IPS-20b (cell line): ENCODE measurements at regions not wholly inside any gene's neighbourhood (a gene's known extent, or its start where the extent isn't known, plus 50 kb on each side); places are given as distances from the start of the nearest gene placed in this dataset.
"Not testable (repeated sequence)": the region's sequence is repeated elsewhere in the genome, so short reads cannot be mapped to it uniquely, and the experiment has no call there.

Experiments used
- H3K27ac ChIP-seq: one replicate; pipeline ENCODE4 v1.5.1; 2013; ENCODE audit warnings: low read length
- H3K27me3 ChIP-seq: 2 replicates; pipeline ENCODE4 v1.6.1; 2013; ENCODE audit warnings: mild to moderate bottlenecking, low read length, inconsistent platforms; ENCODE audit not compliant: insufficient read depth
- H3K36me3 ChIP-seq: 2 replicates; pipeline ENCODE4 v1.6.1; 2013; ENCODE audit warnings: low read depth, mild to moderate bottlenecking, inconsistent platforms, low read length, moderate library complexity; ENCODE audit not compliant: insufficient read depth
- H3K4me1 ChIP-seq: 2 replicates; pipeline ENCODE4 v1.6.1; 2013; ENCODE audit warnings: mild to moderate bottlenecking, control low read depth, inconsistent platforms, low read length, moderate library complexity; ENCODE audit not compliant: insufficient read depth
- H3K4me3 ChIP-seq: 2 replicates; pipeline ENCODE4 v1.5.1; 2013; ENCODE audit warnings: mild to moderate bottlenecking, low read length, inconsistent platforms
- H3K9ac ChIP-seq: 2 replicates; pipeline ENCODE4 v1.6.1; 2013; ENCODE audit warnings: low read depth, mild to moderate bottlenecking, inconsistent platforms, low read length, moderate library complexity
- H3K9me3 ChIP-seq: 2 replicates; pipeline ENCODE4 v1.6.1; 2013; ENCODE audit warnings: mild to moderate bottlenecking, low read depth, low read length, inconsistent platforms; ENCODE audit not compliant: insufficient read depth

DNA sequence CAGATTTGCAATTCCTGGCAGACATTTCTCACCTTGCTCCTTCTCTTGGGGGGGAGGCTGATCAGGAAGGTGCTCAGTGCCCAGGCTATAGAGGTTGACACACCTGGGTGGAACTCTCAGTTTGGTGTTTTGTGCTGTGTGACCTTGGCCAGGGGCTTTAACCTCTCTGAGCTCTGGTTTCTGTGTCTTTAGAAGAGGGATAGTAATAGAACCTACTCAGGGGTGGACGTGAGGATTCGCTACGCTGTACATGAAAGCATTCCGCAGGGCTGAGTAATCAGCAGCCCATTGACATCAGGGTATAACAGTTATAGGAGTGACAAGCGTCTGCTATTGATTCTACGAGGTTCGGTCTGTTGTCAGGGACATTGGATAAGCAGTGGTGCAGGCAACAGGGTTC is 98.1 kb downstream of the PHETA1 start:
- H3K4me3 ChIP-seq = no peak overlapping the region
- no peaks in the 10 kb centered on the region for H3K4me1 ChIP-seq
- H3K36me3 ChIP-seq = no peaks in the 10 kb centered on the region

DNA sequence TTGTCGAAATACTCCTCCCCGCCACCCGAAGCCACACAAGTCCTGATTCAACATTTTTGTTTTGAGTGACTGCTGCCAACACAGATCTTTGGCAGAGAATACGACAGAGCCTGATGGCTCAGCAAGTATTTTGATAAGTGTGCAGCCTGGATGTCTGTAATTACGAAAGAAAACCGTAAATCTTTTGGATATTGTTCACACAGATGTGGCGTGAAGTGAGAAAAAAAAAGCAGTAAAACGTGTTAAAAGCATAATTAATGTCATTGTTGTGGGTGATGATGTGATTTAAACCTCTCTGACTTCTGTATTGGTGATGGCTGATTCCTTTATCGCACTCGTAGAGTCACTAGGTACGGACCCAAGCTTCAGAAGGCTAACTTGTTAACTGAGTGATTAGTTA is 98.7 kb downstream of the PHETA1 start:
- H3K36me3 ChIP-seq = no peaks in the 10 kb centered on the region
- no peak overlapping the region for H3K4me3 ChIP-seq
- H3K9ac ChIP-seq = no peak overlapping the region
- no peaks in the 10 kb centered on the region for H3K4me1 ChIP-seq
- H3K27ac ChIP-seq = no peak overlapping the region
- no peaks in the 10 kb centered on the region for H3K9me3 ChIP-seq
- H3K27me3 ChIP-seq = no peaks in the 10 kb centered on the region

More for the DNA sequence above, 98.1 kb downstream of the PHETA1 start:
- Histone ChIP-seq H3K9ac (no peak overlapping the region), H3K27ac (no peak overlapping the region), H3K9me3 (no peaks in the 10 kb centered on the region), H3K27me3 (no peaks in the 10 kb centered on the region)

DNA sequence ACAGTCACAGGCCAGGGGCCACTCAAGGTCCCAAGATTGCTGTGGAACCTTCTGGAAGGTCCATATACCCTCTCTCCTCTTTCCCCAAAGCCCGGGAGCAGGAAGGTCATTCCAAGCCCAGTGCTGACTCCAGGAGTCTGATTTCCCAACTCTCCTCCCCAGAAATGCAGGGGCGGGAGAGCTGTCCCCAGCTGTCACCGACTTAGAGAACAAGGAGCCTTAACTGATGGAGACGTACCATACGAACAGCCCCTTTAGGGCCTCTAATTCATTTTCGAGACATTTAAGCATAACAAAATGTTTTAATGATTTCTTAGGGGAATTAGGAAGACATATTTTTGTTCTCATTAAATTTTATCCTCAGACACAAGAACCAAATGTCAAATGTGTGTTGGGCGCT is 99.2 kb downstream of the PHETA1 start:
- H3K4me1 ChIP-seq = no peaks in the 10 kb centered on the region
- H3K27ac ChIP-seq = no peak overlapping the region
- no peaks in the 10 kb centered on the region for H3K27me3 ChIP-seq
- H3K9me3 ChIP-seq = no peaks in the 10 kb centered on the region
- no peak overlapping the region for H3K4me3 ChIP-seq
- no peak overlapping the region for H3K9ac ChIP-seq
- H3K36me3 ChIP-seq = no peaks in the 10 kb centered on the region

DNA sequence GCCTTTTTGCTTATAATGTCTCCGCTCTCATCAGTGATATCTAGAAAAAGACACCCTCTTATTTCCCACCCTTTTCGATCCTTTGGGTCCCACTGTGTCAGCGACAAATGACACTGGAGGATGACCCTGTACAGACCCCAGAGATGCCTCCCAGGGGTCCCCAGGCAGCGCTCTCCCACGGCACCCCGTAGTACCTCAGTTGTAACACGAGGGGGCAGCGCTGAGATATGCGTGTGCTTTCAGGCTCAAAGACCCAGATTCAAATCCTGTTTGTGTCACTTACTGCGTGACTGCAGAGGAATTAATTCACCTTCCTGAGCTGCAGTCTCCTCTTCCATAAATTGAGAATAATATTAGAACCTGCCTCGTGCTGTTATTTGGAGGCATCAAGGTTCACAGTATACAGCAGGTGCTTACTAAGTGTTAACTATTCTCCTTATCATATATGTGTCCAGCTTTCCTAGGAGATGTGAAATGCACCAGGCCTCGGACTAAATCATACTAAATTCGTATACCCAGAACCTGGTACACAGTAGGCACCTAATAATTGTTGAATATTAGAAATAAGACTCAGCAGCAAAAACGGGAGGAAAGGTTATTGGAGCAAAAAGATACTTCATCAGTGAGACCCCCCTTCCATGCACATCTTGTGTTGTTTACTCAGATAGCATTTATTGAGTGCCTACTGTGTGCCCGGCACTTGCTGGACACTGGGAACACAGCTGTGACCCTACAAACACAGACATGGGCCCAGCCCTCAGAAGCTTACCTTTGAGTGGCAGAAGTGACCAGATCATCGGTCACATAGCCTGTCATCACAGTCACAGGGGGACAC is 99.9 kb downstream of the PHETA1 start:
- Histone ChIP-seq H3K9me3 (no peaks in the 10 kb centered on the region), H3K27ac (no peak overlapping the region), H3K4me3 (no peak overlapping the region), H3K27me3 (no peaks in the 10 kb centered on the region), H3K9ac (no peak overlapping the region), H3K36me3 (no peaks in the 10 kb centered on the region), H3K4me1 (no peaks in the 10 kb centered on the region)

DNA sequence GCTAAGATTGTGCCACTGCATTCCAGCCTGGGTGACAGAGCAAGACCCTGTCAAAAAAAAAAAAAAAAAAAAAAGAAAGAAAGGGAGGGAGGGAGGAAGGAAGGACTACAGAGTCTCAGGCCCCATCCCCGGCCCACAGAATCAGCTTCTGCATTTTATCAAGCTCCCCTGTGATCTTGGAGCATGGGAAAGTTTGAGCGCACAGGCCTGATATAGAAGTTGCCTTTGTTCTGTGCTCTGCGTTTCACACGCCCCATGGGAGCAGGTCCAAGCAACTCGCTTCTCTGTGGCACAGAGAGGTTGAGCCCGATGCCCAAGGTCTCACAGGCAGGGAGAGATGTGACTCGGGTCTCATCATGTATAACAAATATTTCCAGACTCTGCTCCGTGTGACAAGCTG is 101.8 kb downstream of the PHETA1 start:
- Histone ChIP-seq H3K4me1 (no peaks in the 10 kb centered on the region), H3K9ac (no peak overlapping the region), H3K27ac (no peak overlapping the region), H3K36me3 (no peaks in the 10 kb centered on the region), H3K9me3 (no peaks in the 10 kb centered on the region), H3K4me3 (no peak overlapping the region), H3K27me3 (no peaks in the 10 kb centered on the region)

DNA sequence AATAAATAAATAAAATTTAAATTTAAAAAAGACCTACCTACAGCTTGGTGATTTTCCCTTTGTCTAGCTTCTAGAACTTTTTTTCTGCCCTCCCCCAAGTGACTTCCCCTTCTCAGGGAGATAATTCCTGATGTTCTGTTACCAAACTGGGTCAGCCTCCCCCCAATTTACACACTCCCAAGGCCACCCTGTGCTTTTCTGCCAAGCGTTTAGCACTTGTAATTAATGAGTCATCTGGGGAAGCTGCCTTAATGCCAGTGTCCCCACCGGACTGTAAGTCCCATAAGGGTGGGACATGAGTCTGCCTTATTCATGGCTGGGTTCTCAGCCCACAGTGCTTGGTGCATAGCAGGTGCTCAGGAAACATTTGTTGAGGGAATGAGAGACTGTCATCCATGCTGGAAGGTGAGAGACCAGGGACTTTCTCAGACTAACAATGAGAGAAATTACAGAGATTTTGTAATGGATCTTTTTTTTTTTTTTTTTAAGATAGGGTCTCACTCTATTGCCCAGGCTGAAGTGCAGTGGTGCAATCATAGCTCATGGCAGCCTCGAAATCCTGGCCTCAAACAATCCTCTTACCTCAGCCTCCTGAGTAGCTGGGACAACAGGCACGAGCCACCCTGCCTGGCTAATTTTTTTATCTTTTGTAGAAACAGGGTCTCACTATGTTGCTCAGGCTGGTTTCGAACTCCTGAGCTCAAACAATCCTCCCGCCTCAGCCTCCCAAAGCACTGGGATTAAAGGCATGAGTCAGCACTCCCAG is 106.8 kb downstream of the PHETA1 start:
- H3K4me1 ChIP-seq = no peaks in the 10 kb centered on the region
- no peaks in the 10 kb centered on the region for H3K9me3 ChIP-seq
- H3K27me3 ChIP-seq = no peaks in the 10 kb centered on the region
- H3K27ac ChIP-seq = no peak overlapping the region
- no peaks in the 10 kb centered on the region for H3K36me3 ChIP-seq
- H3K9ac ChIP-seq = no peak overlapping the region; the same call in 1 of the 2 replicates
- H3K4me3 ChIP-seq = no peak overlapping the region

DNA sequence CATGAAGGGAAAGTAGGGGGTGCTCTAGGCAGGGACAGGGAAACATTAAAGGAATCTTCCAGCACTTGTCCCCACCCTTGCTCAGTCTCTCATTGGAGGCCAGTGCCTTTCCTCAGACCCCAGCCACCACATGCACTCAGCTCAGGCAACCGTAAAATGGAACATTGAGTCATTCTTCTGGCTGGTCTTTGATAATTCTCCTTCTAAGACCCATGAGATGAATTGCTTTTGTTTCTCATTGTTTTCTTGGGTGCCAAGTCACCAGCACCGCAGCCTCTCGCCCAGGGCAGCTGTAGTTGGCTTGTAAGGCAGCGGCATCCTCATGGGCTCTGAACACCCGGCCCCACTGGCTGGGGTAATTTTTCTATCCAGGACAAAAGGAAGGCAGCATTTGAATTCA is 108.2 kb downstream of the PHETA1 start:
- H3K27ac ChIP-seq = no peak overlapping the region
- H3K27me3 ChIP-seq = no peaks in the 10 kb centered on the region
- H3K4me1 ChIP-seq = no peaks in the 10 kb centered on the region
- H3K9me3 ChIP-seq = no peaks in the 10 kb centered on the region
- no peak overlapping the region for H3K4me3 ChIP-seq
- H3K36me3 ChIP-seq = no peaks in the 10 kb centered on the region
- no peak overlapping the region for H3K9ac ChIP-seq

DNA sequence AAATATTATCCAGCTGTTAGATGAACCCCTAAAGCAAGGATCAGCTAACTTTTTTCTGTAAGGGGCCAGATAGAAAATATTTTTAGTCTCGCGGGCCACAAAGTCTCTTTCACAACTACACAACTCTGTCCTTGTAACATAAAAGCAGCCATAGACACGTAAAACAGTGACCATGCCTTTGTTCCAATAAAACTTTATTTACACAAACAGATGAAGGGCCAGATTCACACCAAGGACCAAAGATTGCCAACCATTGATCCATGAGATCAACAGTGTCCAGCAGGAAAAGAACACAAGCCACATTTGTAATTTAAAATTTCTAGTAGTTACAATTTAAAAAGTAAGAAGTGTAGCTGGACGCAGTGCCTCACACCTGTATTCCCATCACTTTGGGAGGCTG is 109.7 kb downstream of the PHETA1 start:
- Histone ChIP-seq H3K27me3 (no peaks in the 10 kb centered on the region), H3K9me3 (no peaks in the 10 kb centered on the region), H3K36me3 (no peaks in the 10 kb centered on the region), H3K9ac (no peak overlapping the region), H3K27ac (no peak overlapping the region), H3K4me3 (no peak overlapping the region), H3K4me1 (no peaks in the 10 kb centered on the region)

DNA sequence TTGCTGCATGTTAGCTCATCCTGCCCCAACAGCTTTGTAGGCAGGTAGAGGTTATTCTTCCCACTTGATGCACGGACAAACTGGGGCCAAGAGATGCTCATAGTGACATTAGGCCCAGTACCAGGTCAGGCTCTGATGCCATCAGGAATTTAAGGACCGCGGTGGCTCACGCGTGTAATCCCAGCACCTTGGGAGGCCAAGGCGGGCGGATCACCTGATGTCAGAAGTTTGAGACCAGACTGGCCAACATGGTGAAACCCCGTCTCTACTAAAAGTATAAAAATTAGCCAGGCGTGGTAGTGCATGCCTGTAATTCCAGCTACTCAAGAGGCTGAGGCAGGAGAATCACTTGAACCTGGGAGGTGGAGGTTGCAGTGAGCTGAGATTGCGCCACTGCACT is 110.8 kb downstream of the PHETA1 start:
- H3K27me3 ChIP-seq, H3K36me3 ChIP-seq, H3K4me3 ChIP-seq: not testable (repeated sequence)

DNA sequence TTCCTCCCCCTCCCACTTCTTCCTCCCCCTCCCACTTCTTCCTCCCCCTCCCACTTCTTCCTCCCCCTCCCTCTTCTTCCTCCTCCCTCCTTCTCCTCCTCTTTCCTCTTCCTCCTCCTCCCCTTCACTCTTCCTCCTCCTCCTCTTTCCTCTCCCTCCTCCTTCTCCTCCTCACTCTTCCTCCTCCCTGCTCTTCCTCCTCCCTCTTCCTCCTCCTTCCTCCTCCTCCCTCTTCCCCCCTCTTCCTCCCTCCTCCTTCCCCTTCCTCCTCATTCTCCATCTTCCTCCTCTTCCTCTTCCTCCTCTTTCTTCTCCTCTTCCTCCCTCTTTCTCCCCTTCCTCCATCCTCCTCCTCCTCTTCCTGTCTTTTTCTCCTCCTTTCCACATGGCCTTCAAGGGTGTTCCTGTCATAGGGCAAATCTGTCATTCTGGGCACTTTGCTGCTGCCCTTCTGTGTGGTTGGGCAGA is 111.4 kb downstream of the PHETA1 start:
- Histone ChIP-seq H3K36me3 (no peaks in the 10 kb centered on the region), H3K27ac (no peak overlapping the region), H3K4me3 (no peak overlapping the region), H3K9me3 (no peaks in the 10 kb centered on the region), H3K4me1 (no peaks in the 10 kb centered on the region), H3K27me3 (no peaks in the 10 kb centered on the region), H3K9ac (no peak overlapping the region)

More for the DNA sequence above, 110.8 kb downstream of the PHETA1 start:
- H3K27ac ChIP-seq, H3K4me1 ChIP-seq, H3K9me3 ChIP-seq, H3K9ac ChIP-seq: not testable (repeated sequence)

DNA sequence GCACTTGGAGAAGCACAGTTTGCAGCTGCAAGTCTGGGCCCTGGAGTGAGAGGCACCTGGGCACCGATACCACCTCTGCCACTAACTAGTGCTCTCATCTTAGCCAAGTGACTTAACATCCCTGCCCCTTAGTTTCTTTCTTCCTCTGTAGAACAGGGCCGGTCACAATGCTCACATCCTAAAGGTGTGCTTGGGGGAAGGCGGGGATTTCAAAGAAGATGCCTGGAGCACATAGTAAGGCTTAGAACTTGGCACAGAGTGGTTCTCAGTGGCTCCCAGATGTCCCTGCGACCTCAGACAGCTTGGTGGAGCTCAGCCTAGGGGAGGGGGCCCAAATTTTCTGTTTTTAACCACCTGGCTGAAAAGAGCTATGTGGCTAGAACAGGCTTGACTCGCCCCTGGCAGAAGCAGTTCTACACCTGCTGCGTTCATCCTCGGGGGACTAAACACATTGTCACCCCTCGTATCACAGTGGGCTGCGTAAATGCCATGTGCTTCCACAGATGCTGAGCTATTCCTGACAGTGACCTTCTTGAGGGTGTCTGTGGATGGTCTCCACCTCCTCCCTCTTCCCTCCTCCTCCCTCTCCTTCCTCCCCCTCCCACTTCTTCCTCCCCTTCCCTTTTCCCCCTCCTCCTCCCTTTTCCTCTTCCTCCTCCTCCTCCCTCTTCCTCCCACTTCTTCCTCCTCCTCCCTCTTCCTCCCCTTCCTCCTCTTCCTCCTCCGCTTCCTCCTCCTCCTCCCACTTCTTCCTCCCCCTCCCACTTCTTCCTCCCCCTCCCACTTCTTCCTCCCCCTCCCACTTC is 112.1 kb downstream of the PHETA1 start:
- Histone ChIP-seq H3K4me3 (no peak overlapping the region), H3K36me3 (no peaks in the 10 kb centered on the region), H3K9ac (no peak overlapping the region), H3K27me3 (no peaks in the 10 kb centered on the region), H3K9me3 (no peaks in the 10 kb centered on the region), H3K27ac (no peak overlapping the region), H3K4me1 (no peaks in the 10 kb centered on the region)
